Keratinocyte (primary cell): ENCODE measurements at regions not wholly inside any gene's neighbourhood (a gene's known extent, or its start where the extent isn't known, plus 50 kb on each side); places are given as distances from the start of the nearest gene placed in this dataset.

Experiments used
- DNase-seq: peaks from one replicate; pipeline ENCODE4 v3.0.0-alpha.2; 2011; ENCODE audit warnings: low read depth, missing footprints, low spot score
- FAIRE-seq: peaks from 2 replicates; lab custom pipeline; 2011; peaks lifted over from hg19 to GRCh38; lab: Jason Lieb, UNC
- H2AFZ ChIP-seq: 2 replicates; pipeline ENCODE4 v1.6.0; 2012; ENCODE audit warnings: low read length, control low read depth, inconsistent platforms; ENCODE audit not compliant: control insufficient read depth
- H3K27ac ChIP-seq: 2 replicates; pipeline ENCODE4 v1.5.1; 2011; ENCODE audit warnings: low read length; ENCODE audit not compliant: control insufficient read depth, insufficient read depth
- H3K27me3 ChIP-seq: 3 replicates; pipeline ENCODE4 v1.6.0; 2011; ENCODE audit warnings: low read length; ENCODE audit not compliant: control insufficient read depth, insufficient read depth; ENCODE audit errors: extremely low read depth
- H3K36me3 ChIP-seq, 2 experiments: 2 replicates in 1 of 2; 3 replicates in 1 of 2; pipeline ENCODE4 v1.5.1; 2011; ENCODE audit warnings: low read length in 2 of 2, mild to moderate bottlenecking in 1 of 2; ENCODE audit not compliant: control insufficient read depth in 2 of 2, insufficient read depth in 2 of 2; ENCODE audit errors: extremely low read depth in 1 of 2
- H3K4me1 ChIP-seq: 3 replicates; pipeline ENCODE4 v1.5.1; 2011; ENCODE audit warnings: low read length; ENCODE audit not compliant: control insufficient read depth, insufficient read depth; ENCODE audit errors: extremely low read depth
- H3K4me2 ChIP-seq: 3 replicates; pipeline ENCODE4 v1.6.0; 2011; ENCODE audit warnings: low read depth, low read length; ENCODE audit not compliant: control insufficient read depth, insufficient read depth; ENCODE audit errors: extremely low read depth
- H3K4me3 ChIP-seq, 3 experiments: fragments of 200-600 bp in 1 of 3; sonication (generic) in 1 of 3; 2 replicates in 2 of 3; 3 replicates in 1 of 3; pipeline ENCODE4 v1.5.1; 2011 to 2016; ENCODE audit warnings: low read length in 3 of 3, mild to moderate bottlenecking in 3 of 3, control low read depth in 2 of 3, inconsistent platforms in 1 of 3, low read depth in 1 of 3, mixed read lengths in 1 of 3, mixed run types in 1 of 3, moderate library complexity in 1 of 3; ENCODE audit not compliant: control insufficient read depth in 2 of 3, insufficient read depth in 2 of 3; ENCODE audit errors: extremely low read depth in 1 of 3
- H3K79me2 ChIP-seq: 2 replicates; pipeline ENCODE4 v1.6.0; 2012; ENCODE audit warnings: low read length; ENCODE audit not compliant: control insufficient read depth, insufficient read depth
- H3K9ac ChIP-seq: 3 replicates; pipeline ENCODE4 v1.6.0; 2011; ENCODE audit warnings: low read length; ENCODE audit not compliant: control insufficient read depth, insufficient read depth; ENCODE audit errors: extremely low read depth
- H3K9me1 ChIP-seq: 3 replicates; pipeline ENCODE4 v1.6.0; 2011; ENCODE audit warnings: low read length; ENCODE audit not compliant: control insufficient read depth, insufficient read depth; ENCODE audit errors: extremely low read depth
- H3K9me3 ChIP-seq: 2 replicates; pipeline ENCODE4 v1.5.1; 2012; ENCODE audit warnings: low read depth, low read length; ENCODE audit not compliant: control insufficient read depth
- H4K20me1 ChIP-seq: 3 replicates; pipeline ENCODE4 v1.6.0; 2011; ENCODE audit warnings: low read length; ENCODE audit not compliant: control insufficient read depth, insufficient read depth; ENCODE audit errors: extremely low read depth
- EZH2 ChIP-seq: IDR thresholded peaks from one replicate; pipeline ENCODE4 v1.6.1; 2012; ENCODE audit warnings: inconsistent platforms, mild to moderate bottlenecking, low read length, moderate library complexity
- dilution Hi-C: fragments of 300-500 bp; cut with MboI; formaldehyde crosslinking; loops from one replicate; pipeline ENCODE4 v1.7.0; 2020; ENCODE audit warnings: low sequenced_read_pairs; ENCODE audit not compliant: extremely low pct_ligation_motif_present
- TF ChIP-seq, protein P1 (sequence below), 3 experiments: IDR thresholded peaks in 1 of 3; conservative IDR thresholded peaks in 1 of 3; optimal IDR thresholded peaks in 1 of 3; 2 replicates in 2 of 3; 3 replicates in 1 of 3; pipeline versions ENCODE3 to v1.5.1; 2011; ENCODE audit warnings: low read length in 3 of 3, mild to moderate bottlenecking in 3 of 3, moderate library complexity in 2 of 3, control low read depth in 1 of 3, inconsistent platforms in 1 of 3; ENCODE audit not compliant: insufficient read depth in 2 of 3; ENCODE audit errors: extremely low read depth in 1 of 3

DNA sequence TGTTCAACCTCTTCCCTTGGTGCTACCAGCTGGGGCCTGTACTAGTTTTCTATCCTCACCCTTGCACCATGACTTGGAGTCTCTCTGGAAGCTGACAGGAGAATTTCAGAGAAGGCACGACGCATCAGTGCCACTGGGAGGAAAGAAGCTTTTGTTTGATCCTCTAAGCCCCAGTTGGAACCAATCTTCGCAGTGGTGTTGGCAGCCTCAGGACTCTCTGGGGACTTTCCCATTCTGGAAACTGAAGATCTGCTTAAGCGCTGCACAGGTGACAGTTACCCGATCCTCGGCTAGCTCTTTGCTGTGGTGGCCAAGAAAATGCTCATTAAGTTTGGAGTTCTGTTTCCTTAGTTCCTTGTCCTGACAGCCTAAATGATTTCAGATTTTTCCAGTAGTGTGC is 222.3 kb downstream of the RHOU start:
- no peak overlapping the region for H3K27ac ChIP-seq

DNA sequence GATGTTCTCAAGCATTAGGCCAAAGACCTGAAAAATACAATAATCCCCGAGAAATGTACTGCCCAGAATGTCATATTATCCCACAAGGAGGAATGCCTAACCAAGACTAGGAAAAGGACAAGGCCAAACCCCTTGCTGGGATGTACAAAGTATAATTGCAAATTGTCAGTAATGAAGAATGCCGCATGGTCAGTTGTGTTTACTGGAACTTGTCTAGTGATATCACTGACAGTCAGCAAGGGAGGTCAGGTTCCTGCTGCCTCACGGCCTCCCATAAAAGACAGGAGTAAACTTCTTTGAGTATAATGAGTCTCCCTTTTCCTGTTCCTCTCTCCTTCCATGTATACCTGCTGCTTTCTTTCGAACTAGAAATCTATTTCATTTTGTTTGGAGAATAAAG is 222.8 kb downstream of the RHOU start:
- no peak for FAIRE-seq
- Histone ChIP-seq H3K4me2 (no peak overlapping the region), H4K20me1 (no peaks in the 10 kb centered on the region), H3K9me1 (no peaks in the 10 kb centered on the region), H3K36me3 (no peaks in the 10 kb centered on the region), H3K27me3 (no peaks in the 10 kb centered on the region), H3K9me3 (no peaks in the 10 kb centered on the region), H3K4me3 (no peak overlapping the region), H3K79me2 (no peaks in the 10 kb centered on the region), H2AFZ (no peak overlapping the region), H3K4me1 (no peaks in the 10 kb centered on the region), H3K9ac (no peak overlapping the region), H3K27ac (no peak overlapping the region)
- no peak for DNase-seq
- TF ChIP-seq, protein P1, sequence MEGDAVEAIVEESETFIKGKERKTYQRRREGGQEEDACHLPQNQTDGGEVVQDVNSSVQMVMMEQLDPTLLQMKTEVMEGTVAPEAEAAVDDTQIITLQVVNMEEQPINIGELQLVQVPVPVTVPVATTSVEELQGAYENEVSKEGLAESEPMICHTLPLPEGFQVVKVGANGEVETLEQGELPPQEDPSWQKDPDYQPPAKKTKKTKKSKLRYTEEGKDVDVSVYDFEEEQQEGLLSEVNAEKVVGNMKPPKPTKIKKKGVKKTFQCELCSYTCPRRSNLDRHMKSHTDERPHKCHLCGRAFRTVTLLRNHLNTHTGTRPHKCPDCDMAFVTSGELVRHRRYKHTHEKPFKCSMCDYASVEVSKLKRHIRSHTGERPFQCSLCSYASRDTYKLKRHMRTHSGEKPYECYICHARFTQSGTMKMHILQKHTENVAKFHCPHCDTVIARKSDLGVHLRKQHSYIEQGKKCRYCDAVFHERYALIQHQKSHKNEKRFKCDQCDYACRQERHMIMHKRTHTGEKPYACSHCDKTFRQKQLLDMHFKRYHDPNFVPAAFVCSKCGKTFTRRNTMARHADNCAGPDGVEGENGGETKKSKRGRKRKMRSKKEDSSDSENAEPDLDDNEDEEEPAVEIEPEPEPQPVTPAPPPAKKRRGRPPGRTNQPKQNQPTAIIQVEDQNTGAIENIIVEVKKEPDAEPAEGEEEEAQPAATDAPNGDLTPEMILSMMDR (optimal IDR thresholded peaks at IDR 0.05 in 1 of 3, IDR thresholded peaks at IDR 0.05 in 1 of 3, conservative IDR thresholded peaks at IDR 0.05 in 1 of 3; ENCODE audit: extremely low read depth in 1 of 3, insufficient read depth in 2 of 3, low read length in 3 of 3) = no peak
- dilution Hi-C loops = no loop called here

More for the DNA sequence above, 222.3 kb downstream of the RHOU start:
- no peak for TF ChIP-seq EZH2
- TF ChIP-seq, protein P1 (optimal IDR thresholded peaks at IDR 0.05 in 1 of 3, IDR thresholded peaks at IDR 0.05 in 1 of 3, conservative IDR thresholded peaks at IDR 0.05 in 1 of 3; ENCODE audit: extremely low read depth in 1 of 3, insufficient read depth in 2 of 3, low read length in 3 of 3) = no peak
- dilution Hi-C loops = no loop called here
- Histone ChIP-seq H3K9me3 (no peaks in the 10 kb centered on the region), H3K36me3 (no peaks in the 10 kb centered on the region), H2AFZ (no peak overlapping the region), H3K27me3 (no peaks in the 10 kb centered on the region), H3K4me2 (no peak overlapping the region), H3K4me1 (no peaks in the 10 kb centered on the region), H4K20me1 (no peaks in the 10 kb centered on the region), H3K9ac (no peak overlapping the region), H3K4me3 (no peak overlapping the region), H3K79me2 (no peaks in the 10 kb centered on the region), H3K9me1 (no peaks in the 10 kb centered on the region)
- DNase-seq (no peak), FAIRE-seq (no peak)
